NCI-H748 treated with DMSO at 0.1 percent for 48 hours (cell line): ENCODE measurements at regions not wholly inside any gene's neighbourhood (a gene's known extent, or its start where the extent isn't known, plus 50 kb on each side); places are given as distances from the start of the nearest gene placed in this dataset.
A peak's percentile ranks its signal among the peaks of the same experiment; 100 is the strongest.
"Not testable (repeated sequence)": the region's sequence is repeated elsewhere in the genome, so short reads cannot be mapped to it uniquely, and the experiment has no call there.

Source experiments
- DNase-seq: peaks from one replicate; lab custom pipeline; 2025; lab: John Stamatoyannopoulos, UW

GRCh38 chr5:9731159-9731558, 101.0 kb upstream of the TAS2R1 start:
- DNase-seq: no peak

GRCh38 chr5:9728261-9728660, 98.1 kb upstream of the TAS2R1 start:
- DNase-seq: no peak

- no peak for DNase-seq
Measured at GRCh38 chr5:9726931-9727330, 96.8 kb upstream of the TAS2R1 start.

GRCh38 chr5:9725265-9725664, 95.1 kb upstream of the TAS2R1 start:
- not testable (repeated sequence) for DNase-seq

GRCh38 chr5:9724707-9725106, 94.6 kb upstream of the TAS2R1 start:
- DNase-seq: no peak

- no peak for DNase-seq
Measured at GRCh38 chr5:9722601-9723180, 92.5 kb upstream of the TAS2R1 start.

- no peak for DNase-seq
Measured at GRCh38 chr5:9721161-9721560, 91.0 kb upstream of the TAS2R1 start.

GRCh38 chr5:9720361-9720760, 90.2 kb upstream of the TAS2R1 start:
- no peak for DNase-seq

- DNase-seq: no peak
Measured at GRCh38 chr5:9716838-9717281, 86.7 kb upstream of the TAS2R1 start.

GRCh38 chr5:9715891-9716335, 85.8 kb upstream of the TAS2R1 start:
- no peak for DNase-seq

- DNase-seq: no peak
Measured at GRCh38 chr5:9713959-9714586, 83.9 kb upstream of the TAS2R1 start.

GRCh38 chr5:9713356-9713755, 83.2 kb upstream of the TAS2R1 start:
- peak; percentile 50 for DNase-seq

GRCh38 chr5:9712911-9713310, 82.8 kb upstream of the TAS2R1 start:
- DNase-seq: no peak

GRCh38 chr5:9712506-9712905, 82.4 kb upstream of the TAS2R1 start:
- DNase-seq: no peak

GRCh38 chr5:9710069-9710468, 79.9 kb upstream of the TAS2R1 start:
- DNase-seq: no peak

GRCh38 chr5:9707732-9708462, 77.7 kb upstream of the TAS2R1 start:
- no peak for DNase-seq

GRCh38 chr5:9699681-9700080, 69.5 kb upstream of the TAS2R1 start:
- no peak for DNase-seq

- no peak for DNase-seq
Measured at GRCh38 chr5:9698841-9699240, 68.7 kb upstream of the TAS2R1 start.

GRCh38 chr5:9698125-9698826, 68.1 kb upstream of the TAS2R1 start:
- no peak for DNase-seq

GRCh38 chr5:9692576-9692975, 62.4 kb upstream of the TAS2R1 start:
- DNase-seq: no peak

- DNase-seq: no peak
Measured at GRCh38 chr5:9691261-9691660, 61.1 kb upstream of the TAS2R1 start.

- no peak for DNase-seq
Measured at GRCh38 chr5:9690751-9691150, 60.6 kb upstream of the TAS2R1 start.

- no peak for DNase-seq
Measured at GRCh38 chr5:9686216-9686615, 56.1 kb upstream of the TAS2R1 start.
